Liver (tissue), 8 donors: ENCODE measurements at regions not wholly inside any gene's neighbourhood (a gene's known extent, or its start where the extent isn't known, plus 50 kb on each side); places are given as distances from the start of the nearest gene placed in this dataset.

Experiments used
- DNase-seq: peaks from one replicate; pipeline ENCODE4 v3.0.0-alpha.2; 2017; ENCODE audit warnings: low spot score
- H3K27ac ChIP-seq, 2 donors: one replicate each; pipeline ENCODE4 v1.7.0; 2013; ENCODE audit warnings: inconsistent platforms in 2 of 2, low read length in 2 of 2, control low read depth in 1 of 2, low read depth in 1 of 2, mild to moderate bottlenecking in 1 of 2
- H3K27me3 ChIP-seq, 4 donors: one replicate each; pipeline versions ENCODE4 v1.6.1 to v1.7.0; 2013; ENCODE audit warnings: low read length in 3 of 4, inconsistent platforms in 1 of 4, mild to moderate bottlenecking in 1 of 4, moderate library complexity in 1 of 4; ENCODE audit not compliant: control insufficient read depth in 4 of 4, insufficient read depth in 4 of 4
- H3K36me3 ChIP-seq, 4 donors: one replicate each; pipeline versions ENCODE4 v1.6.1 to v1.7.0; 2013; ENCODE audit warnings: low read length in 3 of 4, mild to moderate bottlenecking in 3 of 4, low read depth in 1 of 4, moderate library complexity in 1 of 4; ENCODE audit not compliant: control insufficient read depth in 4 of 4, insufficient read depth in 3 of 4
- H3K4me1 ChIP-seq, 4 donors: one replicate each; pipeline versions ENCODE4 v1.6.1 to v1.7.0; 2013; ENCODE audit warnings: low read length in 3 of 4, mild to moderate bottlenecking in 3 of 4, moderate library complexity in 1 of 4; ENCODE audit not compliant: control insufficient read depth in 4 of 4, insufficient read depth in 4 of 4
- H3K4me3 ChIP-seq, 3 donors: one replicate each; pipeline versions ENCODE4 v1.6.1 to v1.7.0; 2013; ENCODE audit warnings: low read length in 3 of 3, control low read depth in 1 of 3, low read depth in 1 of 3, mild to moderate bottlenecking in 1 of 3
- H3K9ac ChIP-seq, 2 donors: one replicate each; pipeline ENCODE4 v1.7.0; 2013; ENCODE audit warnings: low read length in 2 of 2, mild to moderate bottlenecking in 2 of 2, moderate library complexity in 2 of 2, control low read depth in 1 of 2, low read depth in 1 of 2
- H3K9me3 ChIP-seq, 4 donors: one replicate each; pipeline versions ENCODE4 v1.6.1 to v1.7.0; 2013; ENCODE audit warnings: low read length in 3 of 4; ENCODE audit not compliant: control insufficient read depth in 4 of 4
- EGR1 ChIP-seq, 2 donors: IDR thresholded peaks; 2 replicates each; pipeline ENCODE4 v1.6.1; 2016 to 2018; ENCODE audit warnings: antibody characterized with exemption in 2 of 2, low read depth in 2 of 2
- FOXA1 ChIP-seq: IDR thresholded peaks from 2 replicates; pipeline ENCODE4 v1.6.1; 2016; ENCODE audit warnings: antibody characterized with exemption
- FOXA2 ChIP-seq: IDR thresholded peaks from 2 replicates; pipeline ENCODE4 v1.6.1; 2016; ENCODE audit warnings: antibody characterized with exemption
- GABPA ChIP-seq, 2 donors: IDR thresholded peaks in 1 of 2; conservative IDR thresholded peaks in 1 of 2; 2 replicates each; pipeline ENCODE4 v1.6.1; 2016; ENCODE audit warnings: antibody characterized with exemption in 2 of 2, mild to moderate bottlenecking in 1 of 2, moderate library complexity in 1 of 2
- HNF4A ChIP-seq, 2 donors: conservative IDR thresholded peaks; 2 replicates each; pipeline ENCODE4 v1.6.1; 2016; ENCODE audit warnings: antibody characterized with exemption in 2 of 2, mild to moderate bottlenecking in 2 of 2
- HNF4G ChIP-seq: IDR thresholded peaks from 2 replicates; pipeline ENCODE4 v1.6.1; 2016; ENCODE audit warnings: antibody characterized with exemption
- JUND ChIP-seq, 2 donors: IDR thresholded peaks; 2 replicates each; pipeline ENCODE4 v1.6.1; 2016; ENCODE audit warnings: antibody characterized with exemption in 2 of 2
- NR2F2 ChIP-seq: IDR thresholded peaks from 2 replicates; pipeline ENCODE4 v1.6.1; 2016; ENCODE audit warnings: antibody characterized with exemption
- RAD21 ChIP-seq, 2 donors: IDR thresholded peaks; 2 replicates each; pipeline ENCODE4 v1.6.1; 2016; ENCODE audit warnings: antibody characterized with exemption in 2 of 2, mild to moderate bottlenecking in 2 of 2
- RXRA ChIP-seq, 2 donors: IDR thresholded peaks; 2 replicates each; pipeline ENCODE4 v1.6.1; 2017 to 2018; ENCODE audit warnings: antibody characterized with exemption in 2 of 2, mild to moderate bottlenecking in 1 of 2
- SP1 ChIP-seq: IDR thresholded peaks from 2 replicates; pipeline ENCODE4 v1.6.1; 2018; ENCODE audit warnings: antibody characterized with exemption, mild to moderate bottlenecking
- TAF1 ChIP-seq: conservative IDR thresholded peaks from 2 replicates; pipeline ENCODE4 v1.6.1; 2016; ENCODE audit warnings: antibody characterized with exemption, mild to moderate bottlenecking
- YY1 ChIP-seq: IDR thresholded peaks from 2 replicates; pipeline ENCODE4 v1.6.1; 2016; ENCODE audit warnings: antibody characterized with exemption, mild to moderate bottlenecking
- WGBS: extraction: QIAGEN DNeasy Blood & Tissue Kit; methylation state at CpG from one replicate; pipeline ENCODE4 v1.1.7; 2013; 5-methylcytosine and 5-hydroxymethylcytosine counted together
- TF ChIP-seq, protein P1 (sequence below): IDR thresholded peaks from 2 replicates; pipeline ENCODE4 v1.6.1; 2016; ENCODE audit warnings: antibody characterized with exemption, mild to moderate bottlenecking
- TF ChIP-seq, protein P2 (sequence below): IDR thresholded peaks from 2 replicates; pipeline ENCODE4 v1.6.1; 2016; ENCODE audit warnings: antibody characterized with exemption
- TF ChIP-seq, protein P3 (sequence below): fragments of 150-350 bp; IDR thresholded peaks from 2 replicates; pipeline ENCODE4 v1.5.1; 2017; ENCODE audit warnings: improper control_type of control experiment, low read depth, low read length; ENCODE audit not compliant: missing input control
- TF ChIP-seq, protein P4 (sequence below): IDR thresholded peaks from 2 replicates; pipeline ENCODE4 v1.6.1; 2016; ENCODE audit warnings: antibody characterized with exemption
- TF ChIP-seq, protein P5 (sequence below): IDR thresholded peaks from 2 replicates; pipeline ENCODE4 v1.6.1; 2016; ENCODE audit warnings: antibody characterized with exemption
- donor health status: healthy.
- donor health status: healthy.
- donor health status: healthy.
- donor health status: healthy.
- donor health status: healthy.

DNA sequence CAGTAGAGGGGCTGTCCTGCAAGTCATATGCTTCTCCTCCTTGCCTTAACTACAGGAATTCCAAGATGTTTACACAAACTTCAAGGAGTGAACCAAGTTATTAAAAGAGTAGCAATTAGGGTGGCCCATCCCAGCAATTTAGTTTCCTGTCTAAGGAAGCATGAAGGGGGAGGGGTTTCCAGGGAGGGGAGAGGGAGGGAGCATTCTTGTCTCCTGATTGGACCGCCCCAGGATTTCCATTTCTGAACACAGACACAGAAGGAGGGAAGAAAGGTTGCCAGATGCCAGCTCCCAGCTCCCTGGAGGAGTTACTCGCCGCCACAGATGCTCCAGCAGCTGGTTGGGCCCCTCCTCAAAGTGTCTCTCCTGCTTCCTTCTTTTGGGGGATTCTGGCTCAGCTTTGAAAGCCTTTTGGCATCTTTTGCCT, 107.6 kb downstream of the TRIB2 start (continued):
- TF ChIP-seq, protein P1, sequence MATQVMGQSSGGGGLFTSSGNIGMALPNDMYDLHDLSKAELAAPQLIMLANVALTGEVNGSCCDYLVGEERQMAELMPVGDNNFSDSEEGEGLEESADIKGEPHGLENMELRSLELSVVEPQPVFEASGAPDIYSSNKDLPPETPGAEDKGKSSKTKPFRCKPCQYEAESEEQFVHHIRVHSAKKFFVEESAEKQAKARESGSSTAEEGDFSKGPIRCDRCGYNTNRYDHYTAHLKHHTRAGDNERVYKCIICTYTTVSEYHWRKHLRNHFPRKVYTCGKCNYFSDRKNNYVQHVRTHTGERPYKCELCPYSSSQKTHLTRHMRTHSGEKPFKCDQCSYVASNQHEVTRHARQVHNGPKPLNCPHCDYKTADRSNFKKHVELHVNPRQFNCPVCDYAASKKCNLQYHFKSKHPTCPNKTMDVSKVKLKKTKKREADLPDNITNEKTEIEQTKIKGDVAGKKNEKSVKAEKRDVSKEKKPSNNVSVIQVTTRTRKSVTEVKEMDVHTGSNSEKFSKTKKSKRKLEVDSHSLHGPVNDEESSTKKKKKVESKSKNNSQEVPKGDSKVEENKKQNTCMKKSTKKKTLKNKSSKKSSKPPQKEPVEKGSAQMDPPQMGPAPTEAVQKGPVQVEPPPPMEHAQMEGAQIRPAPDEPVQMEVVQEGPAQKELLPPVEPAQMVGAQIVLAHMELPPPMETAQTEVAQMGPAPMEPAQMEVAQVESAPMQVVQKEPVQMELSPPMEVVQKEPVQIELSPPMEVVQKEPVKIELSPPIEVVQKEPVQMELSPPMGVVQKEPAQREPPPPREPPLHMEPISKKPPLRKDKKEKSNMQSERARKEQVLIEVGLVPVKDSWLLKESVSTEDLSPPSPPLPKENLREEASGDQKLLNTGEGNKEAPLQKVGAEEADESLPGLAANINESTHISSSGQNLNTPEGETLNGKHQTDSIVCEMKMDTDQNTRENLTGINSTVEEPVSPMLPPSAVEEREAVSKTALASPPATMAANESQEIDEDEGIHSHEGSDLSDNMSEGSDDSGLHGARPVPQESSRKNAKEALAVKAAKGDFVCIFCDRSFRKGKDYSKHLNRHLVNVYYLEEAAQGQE: no peak
- TF ChIP-seq EGR1 (IDR thresholded peaks at IDR 0.05; ENCODE audit: low read depth in 2 of 2): no peak
- no peak for TF ChIP-seq RXRA (IDR thresholded peaks at IDR 0.05)
- TF ChIP-seq, protein P2, sequence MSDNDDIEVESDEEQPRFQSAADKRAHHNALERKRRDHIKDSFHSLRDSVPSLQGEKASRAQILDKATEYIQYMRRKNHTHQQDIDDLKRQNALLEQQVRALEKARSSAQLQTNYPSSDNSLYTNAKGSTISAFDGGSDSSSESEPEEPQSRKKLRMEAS: no peak

DNA sequence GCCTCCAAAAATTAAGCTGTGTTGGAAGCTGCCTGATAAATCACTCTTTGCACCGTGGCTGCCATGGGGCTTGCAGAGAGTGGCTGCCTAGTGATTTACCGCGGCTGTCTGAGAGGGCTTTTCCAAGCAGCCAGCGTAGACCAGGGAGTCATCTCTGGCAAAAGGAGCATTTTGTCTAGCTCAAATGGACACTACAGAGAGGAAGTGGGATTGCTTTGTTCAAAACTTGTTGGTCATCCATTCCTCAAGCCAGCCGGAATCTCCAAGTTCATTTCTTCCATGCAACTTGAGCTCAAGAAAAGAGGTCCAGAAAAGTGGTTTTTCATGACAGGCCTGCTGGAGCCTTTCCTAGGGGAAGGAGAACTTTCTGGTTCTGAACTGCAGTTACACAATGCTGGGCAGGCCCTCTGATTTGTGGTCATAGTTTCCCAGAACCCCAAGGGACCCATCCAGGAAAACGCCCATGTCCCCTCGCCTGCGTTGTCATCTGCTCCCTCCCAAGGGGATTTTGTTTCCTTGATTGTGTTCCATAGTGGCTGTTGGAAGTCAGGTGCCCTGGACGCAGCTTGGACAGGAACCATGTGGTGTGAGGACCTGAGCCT, 108.1 kb downstream of the TRIB2 start:
- no peaks in the 10 kb centered on the region for H3K36me3 ChIP-seq
- WGBS: 77% methylated on average over 9 of the region's 9 CpGs
- no peak overlapping the region for H3K4me3 ChIP-seq
- DNase-seq: no peak
- no peak for TF ChIP-seq HNF4G
- no peak for TF ChIP-seq FOXA1
- no peak for TF ChIP-seq RXRA (IDR thresholded peaks at IDR 0.05)
- TF ChIP-seq FOXA2: no peak
- TF ChIP-seq, protein P3, sequence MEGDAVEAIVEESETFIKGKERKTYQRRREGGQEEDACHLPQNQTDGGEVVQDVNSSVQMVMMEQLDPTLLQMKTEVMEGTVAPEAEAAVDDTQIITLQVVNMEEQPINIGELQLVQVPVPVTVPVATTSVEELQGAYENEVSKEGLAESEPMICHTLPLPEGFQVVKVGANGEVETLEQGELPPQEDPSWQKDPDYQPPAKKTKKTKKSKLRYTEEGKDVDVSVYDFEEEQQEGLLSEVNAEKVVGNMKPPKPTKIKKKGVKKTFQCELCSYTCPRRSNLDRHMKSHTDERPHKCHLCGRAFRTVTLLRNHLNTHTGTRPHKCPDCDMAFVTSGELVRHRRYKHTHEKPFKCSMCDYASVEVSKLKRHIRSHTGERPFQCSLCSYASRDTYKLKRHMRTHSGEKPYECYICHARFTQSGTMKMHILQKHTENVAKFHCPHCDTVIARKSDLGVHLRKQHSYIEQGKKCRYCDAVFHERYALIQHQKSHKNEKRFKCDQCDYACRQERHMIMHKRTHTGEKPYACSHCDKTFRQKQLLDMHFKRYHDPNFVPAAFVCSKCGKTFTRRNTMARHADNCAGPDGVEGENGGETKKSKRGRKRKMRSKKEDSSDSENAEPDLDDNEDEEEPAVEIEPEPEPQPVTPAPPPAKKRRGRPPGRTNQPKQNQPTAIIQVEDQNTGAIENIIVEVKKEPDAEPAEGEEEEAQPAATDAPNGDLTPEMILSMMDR: no peak
- no peak for TF ChIP-seq NR2F2
- TF ChIP-seq SP1: no peak
- no peak for TF ChIP-seq YY1
- TF ChIP-seq HNF4A (conservative IDR thresholded peaks at IDR 0.05): no peak
- TF ChIP-seq, protein P1: no peak
- TF ChIP-seq RAD21 (IDR thresholded peaks at IDR 0.05): no peak
- TF ChIP-seq, protein P4, sequence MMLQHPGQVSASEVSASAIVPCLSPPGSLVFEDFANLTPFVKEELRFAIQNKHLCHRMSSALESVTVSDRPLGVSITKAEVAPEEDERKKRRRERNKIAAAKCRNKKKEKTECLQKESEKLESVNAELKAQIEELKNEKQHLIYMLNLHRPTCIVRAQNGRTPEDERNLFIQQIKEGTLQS: no peak
- no peak for TF ChIP-seq JUND (IDR thresholded peaks at IDR 0.05)
- TF ChIP-seq GABPA (IDR thresholded peaks at IDR 0.05 in 1 of 2, conservative IDR thresholded peaks at IDR 0.05 in 1 of 2): no peak
- TF ChIP-seq EGR1 (IDR thresholded peaks at IDR 0.05; ENCODE audit: low read depth in 2 of 2): no peak
- TF ChIP-seq, protein P5, sequence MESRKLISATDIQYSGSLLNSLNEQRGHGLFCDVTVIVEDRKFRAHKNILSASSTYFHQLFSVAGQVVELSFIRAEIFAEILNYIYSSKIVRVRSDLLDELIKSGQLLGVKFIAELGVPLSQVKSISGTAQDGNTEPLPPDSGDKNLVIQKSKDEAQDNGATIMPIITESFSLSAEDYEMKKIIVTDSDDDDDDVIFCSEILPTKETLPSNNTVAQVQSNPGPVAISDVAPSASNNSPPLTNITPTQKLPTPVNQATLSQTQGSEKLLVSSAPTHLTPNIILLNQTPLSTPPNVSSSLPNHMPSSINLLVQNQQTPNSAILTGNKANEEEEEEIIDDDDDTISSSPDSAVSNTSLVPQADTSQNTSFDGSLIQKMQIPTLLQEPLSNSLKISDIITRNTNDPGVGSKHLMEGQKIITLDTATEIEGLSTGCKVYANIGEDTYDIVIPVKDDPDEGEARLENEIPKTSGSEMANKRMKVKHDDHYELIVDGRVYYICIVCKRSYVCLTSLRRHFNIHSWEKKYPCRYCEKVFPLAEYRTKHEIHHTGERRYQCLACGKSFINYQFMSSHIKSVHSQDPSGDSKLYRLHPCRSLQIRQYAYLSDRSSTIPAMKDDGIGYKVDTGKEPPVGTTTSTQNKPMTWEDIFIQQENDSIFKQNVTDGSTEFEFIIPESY: no peak
- TF ChIP-seq TAF1: no peak
- peaks cover 0 to under 1% (median 0%) of the 10 kb centered on the region in 4 donors for H3K4me1 ChIP-seq
- no peaks in the 10 kb centered on the region for H3K9me3 ChIP-seq
- no peaks in the 10 kb centered on the region for H3K27me3 ChIP-seq
- H3K27ac ChIP-seq: peak overlapping the region in 1 of 2 donors; percentile 35
- no peak overlapping the region for H3K9ac ChIP-seq
